Suppressor macrophage (primary cell): ENCODE measurements at regions not wholly inside any gene's neighbourhood (a gene's known extent, or its start where the extent isn't known, plus 50 kb on each side); places are given as distances from the start of the nearest gene placed in this dataset.

Experiments
- DNase-seq, 4 experiments: peaks; one replicate each; pipeline ENCODE4 v3.0.0-alpha.2; 2020 to 2022

DNA sequence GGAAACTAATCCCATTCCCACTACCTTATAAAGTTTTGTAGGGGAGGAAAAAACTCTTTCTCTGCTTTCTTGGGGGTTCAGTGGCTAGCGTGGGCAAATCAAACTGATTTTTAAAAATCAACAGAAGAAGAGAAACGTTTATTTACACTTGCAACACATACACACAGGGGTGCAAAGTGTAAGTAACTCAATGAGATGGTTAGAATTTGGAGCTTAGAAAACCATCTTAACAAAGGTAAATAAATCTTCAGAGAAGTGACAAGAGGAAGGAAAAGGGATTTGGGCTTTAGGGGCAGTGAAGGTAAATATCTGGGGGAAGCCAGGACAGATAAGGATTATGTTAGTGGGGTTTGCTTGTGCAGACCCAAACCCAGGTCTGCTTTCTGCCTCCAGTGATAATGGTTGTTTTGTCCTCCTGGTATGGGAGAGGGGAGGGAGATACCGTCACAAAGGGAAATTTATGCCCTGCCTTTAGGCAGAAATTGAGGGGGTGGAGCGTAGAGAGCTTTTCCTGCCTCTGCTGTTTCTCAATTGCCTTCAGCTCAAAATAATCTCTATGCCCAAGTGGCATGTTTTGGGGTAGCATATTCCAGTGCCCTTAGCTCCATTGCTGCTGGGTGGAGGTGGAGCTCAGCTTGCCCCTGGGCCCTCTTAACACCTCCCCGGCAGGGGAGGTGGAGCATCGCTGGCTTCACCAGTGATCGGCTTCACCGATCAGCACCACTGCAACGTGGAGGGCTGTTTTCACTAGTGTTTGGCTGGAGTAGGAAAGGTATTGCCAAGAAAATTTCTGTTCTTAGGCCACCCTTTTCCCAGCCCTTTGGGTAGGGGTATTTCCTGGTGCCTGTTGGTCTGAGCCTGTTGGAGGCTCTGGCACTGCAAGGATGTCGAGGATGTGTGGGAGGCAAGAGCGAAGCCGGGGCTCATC is 92.2 kb downstream of the TEX51 start:
- no peak for DNase-seq

DNA sequence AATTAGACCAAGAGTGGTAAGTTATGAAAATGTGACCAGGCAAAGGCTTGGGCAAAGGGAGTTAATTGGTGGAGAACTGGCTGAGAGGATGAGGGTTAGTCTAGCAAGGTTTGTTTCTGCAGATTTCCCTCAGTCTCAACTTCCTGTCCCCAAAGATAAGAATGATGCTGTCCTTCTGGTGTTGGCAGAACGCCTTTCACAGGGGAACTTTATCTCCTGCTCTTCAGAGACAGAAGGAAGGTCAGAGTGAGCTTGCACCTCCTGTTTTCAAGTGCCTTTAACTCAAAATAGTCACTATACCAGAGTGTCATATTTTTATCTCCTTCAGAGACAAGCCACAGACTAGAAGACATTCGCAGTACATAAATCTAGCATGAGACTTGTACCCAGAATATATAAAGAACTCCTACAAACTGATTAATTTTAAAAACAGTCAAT is 95.7 kb downstream of the TEX51 start:
- DNase-seq, result no peak

DNA sequence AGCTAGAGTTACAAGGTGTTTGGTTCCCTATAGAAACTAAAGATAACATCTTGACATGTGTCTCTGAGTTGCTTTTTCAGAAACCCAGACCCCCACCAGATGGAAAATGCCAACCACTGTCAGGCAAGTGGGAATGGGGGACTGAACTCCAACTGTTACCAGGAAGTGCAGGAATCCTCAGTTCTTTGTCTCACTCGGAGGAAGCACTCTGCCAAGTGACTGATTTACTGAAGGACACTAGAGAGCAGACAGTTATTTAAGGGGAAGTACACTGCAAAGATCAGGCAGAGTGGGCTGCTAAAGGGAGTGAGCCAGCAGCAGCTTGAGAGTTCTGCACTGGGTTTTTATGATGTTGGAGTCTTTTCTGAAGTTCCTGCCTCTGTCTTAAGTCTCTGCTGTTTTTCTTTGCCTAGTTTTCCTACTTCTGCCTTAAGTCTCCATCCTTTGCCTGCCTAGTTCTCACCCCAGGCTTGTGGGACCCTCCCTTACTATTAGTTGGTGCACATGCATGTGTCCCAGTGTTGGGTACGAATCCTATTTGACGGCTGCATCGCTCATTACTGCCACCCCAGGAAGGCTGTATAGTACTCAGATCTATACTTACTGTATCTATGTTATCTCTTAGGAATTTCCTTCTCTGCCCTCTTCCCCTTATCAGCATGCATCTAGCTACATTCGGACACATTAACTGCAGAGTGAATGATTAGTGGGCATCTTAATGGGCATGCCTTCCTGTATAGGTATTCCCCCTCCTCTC is 97.1 kb downstream of the TEX51 start:
- DNase-seq, result peak in 3 of 4 experiments; percentile 42 to 59 (median 51)

DNA sequence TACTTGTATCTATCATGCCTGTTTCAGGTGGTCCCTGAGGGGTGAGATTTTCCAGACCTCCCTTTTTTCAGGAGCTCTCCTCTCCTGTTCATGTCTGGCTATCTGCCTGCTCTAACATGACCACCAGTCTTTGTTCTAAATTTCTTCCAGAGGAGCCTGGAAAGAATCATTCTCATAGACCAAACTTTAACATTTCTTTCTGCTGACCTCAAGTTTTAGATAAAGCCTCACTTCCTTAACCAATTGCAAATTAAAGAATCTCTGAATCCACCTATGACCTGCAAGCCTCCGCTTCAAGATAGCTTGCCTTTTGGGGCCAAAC is 97.6 kb downstream of the TEX51 start:
- DNase-seq, result no peak
